ENCODE measurements at regions not wholly inside any gene's neighbourhood (a gene's known extent, or its start where the extent isn't known, plus 50 kb on each side); places are given as distances from the start of the nearest gene placed in this dataset.

DNA sequence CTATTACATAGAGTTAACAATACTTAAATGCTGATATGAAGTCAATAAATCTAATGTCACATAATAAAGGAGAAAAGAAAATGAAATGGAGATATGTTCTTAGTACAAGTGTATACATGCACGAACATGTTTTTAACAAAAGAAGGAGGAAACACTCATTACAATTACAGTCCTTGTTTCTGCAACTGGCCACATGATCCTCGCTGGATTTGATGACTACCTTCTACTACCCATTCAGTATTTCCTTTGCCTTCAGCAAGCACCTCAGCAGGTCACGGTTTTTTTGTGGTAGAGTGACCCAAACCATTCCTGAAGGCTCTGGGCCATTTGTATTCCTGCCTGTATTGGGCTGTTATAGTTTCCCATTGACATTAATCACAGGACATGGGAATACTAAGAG is 172.8 kb upstream of the CXADR start:
- no peak for TF ChIP-seq POLR2A (IDR thresholded peaks at IDR 0.05)
- TF ChIP-seq POLR2AphosphoS5 (IDR thresholded peaks at IDR 0.05), result no peak

Data from prostate gland (tissue), 1 donor.